AG09309 (cell line): ENCODE measurements at regions not wholly inside any gene's neighbourhood (a gene's known extent, or its start where the extent isn't known, plus 50 kb on each side); places are given as distances from the start of the nearest gene placed in this dataset.

Experiments used
- DNase-seq: peaks from one replicate; pipeline ENCODE4 v3.0.0-alpha.2; 2010; ENCODE audit warnings: low read depth
- H3K4me3 ChIP-seq: 2 replicates; pipeline ENCODE4 v1.5.1; 2011; ENCODE audit warnings: mild to moderate bottlenecking, low read depth, low read length, moderate library complexity; ENCODE audit not compliant: control insufficient read depth
- TF ChIP-seq, protein P1 (sequence below): IDR thresholded peaks from 2 replicates; pipeline ENCODE4 v1.5.1; 2011; ENCODE audit warnings: mild to moderate bottlenecking, low read depth, low read length, inconsistent platforms; ENCODE audit not compliant: insufficient read depth, control insufficient read depth; ENCODE audit errors: missing control alignments

DNA sequence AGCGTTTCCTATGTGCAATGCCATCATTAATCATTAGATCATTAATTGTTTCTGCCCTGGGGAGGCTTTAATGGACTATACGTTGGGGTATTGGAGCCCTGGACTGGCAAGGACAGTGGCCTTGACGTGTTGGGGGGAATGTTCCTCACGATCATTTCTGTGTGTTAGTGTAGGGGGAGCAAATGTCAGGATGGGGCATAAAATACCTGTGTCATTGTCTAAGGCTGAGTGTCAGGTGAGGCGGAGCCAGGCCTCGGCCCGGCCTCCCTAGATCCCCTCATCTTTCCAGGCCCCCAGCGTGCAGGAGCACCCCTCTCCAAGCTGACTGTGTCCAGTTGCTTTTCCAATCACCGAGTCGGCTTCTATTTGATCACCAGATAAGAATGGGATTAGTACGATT is 346.4 kb upstream of the SHH start:
- TF ChIP-seq, protein P1, sequence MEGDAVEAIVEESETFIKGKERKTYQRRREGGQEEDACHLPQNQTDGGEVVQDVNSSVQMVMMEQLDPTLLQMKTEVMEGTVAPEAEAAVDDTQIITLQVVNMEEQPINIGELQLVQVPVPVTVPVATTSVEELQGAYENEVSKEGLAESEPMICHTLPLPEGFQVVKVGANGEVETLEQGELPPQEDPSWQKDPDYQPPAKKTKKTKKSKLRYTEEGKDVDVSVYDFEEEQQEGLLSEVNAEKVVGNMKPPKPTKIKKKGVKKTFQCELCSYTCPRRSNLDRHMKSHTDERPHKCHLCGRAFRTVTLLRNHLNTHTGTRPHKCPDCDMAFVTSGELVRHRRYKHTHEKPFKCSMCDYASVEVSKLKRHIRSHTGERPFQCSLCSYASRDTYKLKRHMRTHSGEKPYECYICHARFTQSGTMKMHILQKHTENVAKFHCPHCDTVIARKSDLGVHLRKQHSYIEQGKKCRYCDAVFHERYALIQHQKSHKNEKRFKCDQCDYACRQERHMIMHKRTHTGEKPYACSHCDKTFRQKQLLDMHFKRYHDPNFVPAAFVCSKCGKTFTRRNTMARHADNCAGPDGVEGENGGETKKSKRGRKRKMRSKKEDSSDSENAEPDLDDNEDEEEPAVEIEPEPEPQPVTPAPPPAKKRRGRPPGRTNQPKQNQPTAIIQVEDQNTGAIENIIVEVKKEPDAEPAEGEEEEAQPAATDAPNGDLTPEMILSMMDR, result no peak
- no peak overlapping the region for H3K4me3 ChIP-seq
- no peak for DNase-seq

GRCh38 chr7:156158213-156158612 is 345.9 kb upstream of the SHH start:
- TF ChIP-seq, protein P1, result no peak
- DNase-seq, result no peak

DNA sequence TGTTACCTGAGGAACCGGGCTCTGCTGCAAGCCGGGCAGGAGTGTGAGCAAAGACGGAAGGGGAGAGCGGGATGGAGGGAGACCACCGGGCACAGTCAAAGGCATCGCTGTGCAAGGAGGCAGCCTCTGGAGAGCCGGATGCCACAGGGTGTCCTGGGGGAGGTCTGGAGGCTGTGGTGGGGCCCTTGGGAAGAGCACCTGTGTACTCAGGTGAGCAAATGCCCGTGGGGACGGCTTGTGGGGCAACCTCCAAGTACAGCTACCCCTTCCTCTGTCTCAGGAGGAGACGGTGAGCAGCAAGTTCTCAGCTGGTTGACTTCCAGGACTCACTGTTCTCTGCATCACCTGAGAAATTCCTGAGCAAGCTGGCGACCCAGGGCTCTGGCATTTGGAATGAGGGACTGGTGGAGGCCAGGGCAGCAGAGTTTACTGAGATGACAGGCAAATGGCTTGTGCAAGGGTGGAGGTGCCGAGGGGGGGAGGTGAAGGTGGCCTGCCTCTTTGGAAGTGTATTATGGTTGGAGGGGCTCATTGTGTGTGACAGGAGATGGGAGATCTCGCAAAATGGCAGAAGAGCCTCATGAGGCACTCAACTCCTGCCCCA is 345.2 kb upstream of the SHH start:
- no peak overlapping the region for H3K4me3 ChIP-seq
- TF ChIP-seq, protein P1, result no peak
- no peak for DNase-seq

More at GRCh38 chr7:156158213-156158612, 345.9 kb upstream of the SHH start:
- H3K4me3 ChIP-seq, result no peak overlapping the region

DNA sequence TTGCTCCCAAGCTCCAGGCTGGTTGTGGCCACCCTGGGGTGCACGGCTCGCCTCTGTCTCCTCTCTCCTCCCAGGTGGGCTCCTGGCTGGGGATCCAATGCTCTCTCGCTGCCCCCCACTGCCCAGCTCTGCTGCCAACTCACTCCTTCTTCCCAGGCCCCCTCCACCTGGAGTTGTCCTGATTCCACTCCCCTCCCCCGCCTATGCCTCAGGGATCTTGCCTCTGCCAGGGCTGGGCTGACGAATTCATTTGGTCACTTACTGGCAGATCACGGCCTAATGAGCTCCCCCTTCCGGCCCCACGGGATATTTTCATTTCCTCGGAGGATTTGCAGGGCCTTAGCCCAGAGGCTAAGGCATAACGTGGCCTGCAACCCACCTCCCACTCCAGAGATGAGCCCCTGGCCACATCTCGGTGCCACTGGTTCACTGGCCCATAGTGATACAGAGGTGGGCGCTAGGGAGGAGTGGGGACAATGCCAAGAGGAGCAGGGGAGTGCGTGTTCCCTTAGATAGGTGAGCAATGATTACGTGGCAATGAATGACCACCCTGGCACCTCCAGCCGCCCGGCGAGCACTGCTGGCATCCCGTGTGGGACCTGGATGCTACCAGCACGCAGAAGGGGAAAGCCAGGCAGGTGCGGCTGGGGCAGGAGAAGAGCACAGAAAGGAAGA is 344.6 kb upstream of the SHH start:
- DNase-seq, result no peak
- H3K4me3 ChIP-seq, result no peak overlapping the region
- TF ChIP-seq, protein P1, result no peak

- TF ChIP-seq, protein P1, result no peak
Observed at GRCh38 chr7:156155988-156156733, 343.9 kb upstream of the SHH start.

DNA sequence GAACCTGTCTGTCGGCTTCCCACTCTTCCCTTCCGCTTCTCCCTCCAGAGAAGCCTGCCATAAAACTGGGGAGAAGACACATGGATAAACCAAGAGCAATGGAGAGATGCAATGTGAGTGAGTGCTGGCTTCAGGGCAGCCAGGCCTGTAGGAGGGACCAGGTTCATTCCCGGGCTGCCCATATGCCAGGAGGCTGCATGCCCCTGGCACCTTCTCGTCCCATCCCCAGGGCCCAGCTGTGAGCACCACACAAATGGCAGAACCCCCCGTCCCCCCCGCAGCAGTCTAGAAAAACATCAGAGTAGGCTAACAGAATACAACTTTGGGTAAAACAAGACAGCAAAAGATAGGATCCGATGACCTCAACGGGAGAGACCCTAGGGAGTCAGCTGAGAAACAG is 341.3 kb upstream of the SHH start:
- DNase-seq, result no peak
- TF ChIP-seq, protein P1, result no peak

More at GRCh38 chr7:156155988-156156733, 343.9 kb upstream of the SHH start:
- no peak overlapping the region for H3K4me3 ChIP-seq
- no peak for DNase-seq

More for the DNA sequence above, 341.3 kb upstream of the SHH start:
- H3K4me3 ChIP-seq, result no peak overlapping the region
